GM12892 (cell line): ENCODE measurements at regions not wholly inside any gene's neighbourhood (a gene's known extent, or its start where the extent isn't known, plus 50 kb on each side); places are given as distances from the start of the nearest gene placed in this dataset.

Source experiments
- POLR2A ChIP-seq: IDR thresholded peaks from 2 replicates; pipeline ENCODE4 v1.6.1; 2011; ENCODE audit warnings: low read depth, low read length, control low read depth
- POLR2AphosphoS5 ChIP-seq: IDR thresholded peaks from 2 replicates; pipeline ENCODE4 v1.6.1; 2011; ENCODE audit warnings: low read depth, low read length, control low read depth

DNA sequence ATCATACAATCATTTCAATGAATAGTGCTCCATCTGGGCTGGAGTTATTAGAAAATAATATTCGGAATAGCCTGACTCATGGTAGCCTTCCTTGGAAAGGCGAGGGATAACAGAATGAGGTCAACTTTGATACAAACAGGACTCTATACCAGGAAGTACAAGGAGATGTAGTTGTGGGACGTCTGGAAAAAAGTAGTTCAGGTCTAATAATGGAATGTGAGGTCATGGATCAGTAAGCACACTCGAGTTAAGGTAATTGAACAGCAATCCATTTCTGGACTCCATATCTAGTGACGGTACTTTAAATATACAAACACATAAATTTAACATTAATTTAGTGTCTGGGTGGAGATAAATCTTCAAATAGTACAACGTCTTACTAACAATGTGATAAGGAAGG, 1204.0 kb upstream of the ADGRB3 start:
- TF ChIP-seq POLR2AphosphoS5, result no peak
- no peak for TF ChIP-seq POLR2A
